HG03354 (cell line): ENCODE measurements at regions not wholly inside any gene's neighbourhood (a gene's known extent, or its start where the extent isn't known, plus 50 kb on each side); places are given as distances from the start of the nearest gene placed in this dataset.
"Not testable (repeated sequence)": the region's sequence is repeated elsewhere in the genome, so short reads cannot be mapped to it uniquely, and the experiment has no call there.

Experiments
- ATAC-seq: cut with Tn5 transposase; IDR thresholded peaks from one replicate; pipeline ENCODE4 v1.9.1; 2021; ENCODE audit warnings: mild to moderate bottlenecking; ENCODE audit not compliant: unreplicated experiment, poor library complexity, severe bottlenecking

- ATAC-seq = not testable (repeated sequence)
Measured at GRCh38 chr1:146656356-146657060, 281.6 kb upstream of the NBPF12 start.

GRCh38 chr1:146654763-146655162 lies 283.4 kb upstream of the NBPF12 start:
- not testable (repeated sequence) for ATAC-seq

- not testable (repeated sequence) for ATAC-seq
Measured at GRCh38 chr1:146645978-146646604, 292.0 kb upstream of the NBPF12 start.

GRCh38 chr1:146641534-146641933 lies 296.6 kb upstream of the NBPF12 start:
- ATAC-seq = not testable (repeated sequence)

GRCh38 chr1:146640671-146641070 lies 297.5 kb upstream of the NBPF12 start:
- ATAC-seq = not testable (repeated sequence)

- not testable (repeated sequence) for ATAC-seq
Measured at GRCh38 chr1:146630302-146630701, 307.8 kb upstream of the NBPF12 start.

- ATAC-seq = not testable (repeated sequence)
Measured at GRCh38 chr1:146618582-146618981, 319.5 kb upstream of the NBPF12 start.

- not testable (repeated sequence) for ATAC-seq
Measured at GRCh38 chr1:146604681-146605080, 333.4 kb upstream of the NBPF12 start.

- ATAC-seq = not testable (repeated sequence)
Measured at GRCh38 chr1:146600720-146601307, 337.3 kb upstream of the NBPF12 start.

GRCh38 chr1:146599906-146600305 lies 338.2 kb upstream of the NBPF12 start:
- ATAC-seq = not testable (repeated sequence)

- ATAC-seq = not testable (repeated sequence)
Measured at GRCh38 chr1:146581229-146581628, 352.4 kb upstream of the NOTCH2NLA start.

- ATAC-seq = not testable (repeated sequence)
Measured at GRCh38 chr1:146567541-146567940, 338.7 kb upstream of the NOTCH2NLA start.

GRCh38 chr1:146558032-146558431 lies 329.2 kb upstream of the NOTCH2NLA start:
- ATAC-seq = not testable (repeated sequence)

- ATAC-seq = not testable (repeated sequence)
Measured at GRCh38 chr1:146556405-146556804, 327.6 kb upstream of the NOTCH2NLA start.

- not testable (repeated sequence) for ATAC-seq
Measured at GRCh38 chr1:146552414-146552813, 323.6 kb upstream of the NOTCH2NLA start.

- not testable (repeated sequence) for ATAC-seq
Measured at GRCh38 chr1:146548684-146549083, 319.9 kb upstream of the NOTCH2NLA start.

GRCh38 chr1:146546189-146546588 lies 317.4 kb upstream of the NOTCH2NLA start:
- not testable (repeated sequence) for ATAC-seq

GRCh38 chr1:146537775-146538373 lies 309.1 kb upstream of the NOTCH2NLA start:
- not testable (repeated sequence) for ATAC-seq

- ATAC-seq = not testable (repeated sequence)
Measured at GRCh38 chr1:146536028-146536427, 307.2 kb upstream of the NOTCH2NLA start.

GRCh38 chr1:146535575-146535974 lies 306.8 kb upstream of the NOTCH2NLA start:
- ATAC-seq = not testable (repeated sequence)
